GM18868 (cell line): ENCODE measurements at regions not wholly inside any gene's neighbourhood (a gene's known extent, or its start where the extent isn't known, plus 50 kb on each side); places are given as distances from the start of the nearest gene placed in this dataset.

Experiments used
- ATAC-seq: cut with Tn5 transposase; IDR thresholded peaks from one replicate; pipeline ENCODE4 v1.9.1; 2021; ENCODE audit warnings: mild to moderate bottlenecking, moderate library complexity; ENCODE audit not compliant: unreplicated experiment

- ATAC-seq: no peak
Measured at GRCh38 chr7:18354108-18355085, 141.2 kb upstream of the HDAC9 start.

GRCh38 chr7:18356191-18356645 is 139.3 kb upstream of the HDAC9 start:
- ATAC-seq: no peak

DNA sequence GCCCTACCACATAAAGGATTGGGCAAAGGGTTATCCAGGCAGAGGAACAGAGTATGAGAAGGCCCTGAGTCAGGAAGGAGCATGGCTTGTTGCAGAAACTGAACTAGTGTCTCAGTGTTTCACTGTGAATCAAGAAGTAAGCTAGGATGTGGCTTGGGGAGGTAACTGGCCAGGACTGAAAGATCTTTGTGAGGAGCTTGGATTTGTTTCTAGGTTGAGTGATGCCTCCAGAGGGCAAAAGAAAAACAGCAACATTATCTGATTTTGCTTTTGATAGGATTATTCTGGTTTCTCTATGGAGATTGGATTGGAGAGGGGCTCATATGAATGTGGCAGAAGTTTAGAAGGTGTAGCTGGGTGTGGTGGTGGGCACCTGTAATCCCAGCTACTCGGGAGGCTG is 137.9 kb upstream of the HDAC9 start:
- ATAC-seq: peak; percentile 47

DNA sequence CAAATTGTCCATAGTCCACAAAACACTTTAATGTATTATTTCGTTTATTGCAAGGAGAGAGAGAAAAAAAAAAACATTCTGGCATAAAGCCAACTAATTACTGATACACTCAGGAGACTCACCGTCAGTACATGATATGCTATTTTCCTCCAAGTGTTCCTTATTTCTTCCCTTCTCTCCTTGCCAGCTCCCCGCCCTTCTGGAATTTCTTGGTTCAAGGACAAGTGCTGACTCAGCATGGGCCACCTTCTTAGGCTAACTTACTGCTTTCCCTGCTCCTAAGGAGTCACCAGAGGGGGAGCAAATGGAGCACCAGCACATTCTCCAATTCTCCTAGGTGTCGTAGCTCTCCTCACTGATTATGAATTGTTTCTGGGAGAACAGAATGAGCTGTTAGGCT is 133.8 kb upstream of the HDAC9 start:
- no peak for ATAC-seq

DNA sequence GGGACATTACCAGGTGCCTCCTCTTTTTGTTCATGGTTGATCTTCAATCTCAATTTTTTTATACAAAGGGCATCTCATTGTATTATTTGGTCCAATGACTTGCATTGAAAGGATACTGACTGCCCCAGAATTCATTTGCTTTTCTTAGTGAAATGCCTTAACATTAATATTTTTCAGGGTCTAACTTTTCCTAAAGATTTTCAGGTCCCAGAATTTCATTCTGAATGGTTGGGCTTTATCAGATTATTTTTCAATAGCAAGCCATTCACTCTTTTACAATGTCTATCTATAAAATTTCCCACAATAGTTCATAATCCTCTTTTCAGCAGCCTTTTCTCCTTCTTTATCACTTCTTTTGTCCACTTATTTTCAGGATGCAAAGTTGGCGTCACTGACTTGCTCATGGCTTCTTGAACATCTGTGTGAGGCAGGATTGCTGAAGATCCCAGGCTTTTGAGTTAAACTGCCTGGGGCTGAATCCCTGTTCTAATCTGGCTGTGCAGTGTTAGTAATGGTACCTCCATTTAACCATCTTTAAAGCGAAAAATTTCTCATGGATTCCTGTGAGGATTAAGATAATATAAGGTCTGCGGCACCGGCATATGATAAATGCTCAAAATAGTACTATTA is 131.7 kb upstream of the HDAC9 start:
- ATAC-seq: no peak

DNA sequence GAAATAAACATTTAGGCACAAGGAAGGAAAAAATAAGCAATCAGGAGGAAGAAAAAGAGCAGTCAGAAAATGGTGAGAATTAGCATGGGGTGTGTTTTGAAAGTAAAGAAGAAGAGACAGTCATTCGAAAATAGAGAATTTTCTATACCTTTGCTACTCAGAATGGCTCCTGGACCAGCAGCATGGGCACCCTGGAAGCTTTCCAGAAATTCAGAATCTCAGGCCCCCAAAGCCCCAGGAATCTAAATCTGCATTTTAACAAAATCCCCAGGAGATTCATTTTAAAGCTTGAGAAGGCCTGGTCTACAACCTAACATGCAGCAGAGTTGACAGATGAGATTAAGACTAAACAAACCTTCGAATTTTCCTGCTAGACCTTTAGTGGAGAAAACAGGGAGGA is 131.2 kb upstream of the HDAC9 start:
- ATAC-seq: no peak

DNA sequence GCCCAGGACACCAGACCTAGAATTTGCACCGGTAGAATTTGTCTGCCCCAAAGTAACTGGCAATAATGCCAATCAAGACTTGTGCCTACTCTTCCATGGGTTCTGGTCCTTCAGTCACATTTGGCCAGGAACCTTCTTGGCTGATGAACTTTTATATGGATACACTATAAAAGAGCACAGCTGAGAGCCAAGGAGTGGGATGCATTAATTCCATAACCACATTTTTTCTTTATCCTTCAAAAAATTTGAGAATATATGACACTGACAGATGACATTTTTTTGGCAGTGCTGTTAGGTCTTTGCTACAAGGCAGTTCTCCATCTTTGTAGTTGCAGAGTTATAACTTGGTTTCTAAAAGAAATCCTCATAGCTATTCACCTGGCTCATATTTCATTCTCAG is 129.2 kb upstream of the HDAC9 start:
- ATAC-seq: no peak

GRCh38 chr7:18369011-18369410 is 126.5 kb upstream of the HDAC9 start:
- ATAC-seq: no peak

GRCh38 chr7:18370633-18371032 is 124.9 kb upstream of the HDAC9 start:
- ATAC-seq: no peak

- no peak for ATAC-seq
Measured at GRCh38 chr7:18378989-18379605, 116.5 kb upstream of the HDAC9 start.

DNA sequence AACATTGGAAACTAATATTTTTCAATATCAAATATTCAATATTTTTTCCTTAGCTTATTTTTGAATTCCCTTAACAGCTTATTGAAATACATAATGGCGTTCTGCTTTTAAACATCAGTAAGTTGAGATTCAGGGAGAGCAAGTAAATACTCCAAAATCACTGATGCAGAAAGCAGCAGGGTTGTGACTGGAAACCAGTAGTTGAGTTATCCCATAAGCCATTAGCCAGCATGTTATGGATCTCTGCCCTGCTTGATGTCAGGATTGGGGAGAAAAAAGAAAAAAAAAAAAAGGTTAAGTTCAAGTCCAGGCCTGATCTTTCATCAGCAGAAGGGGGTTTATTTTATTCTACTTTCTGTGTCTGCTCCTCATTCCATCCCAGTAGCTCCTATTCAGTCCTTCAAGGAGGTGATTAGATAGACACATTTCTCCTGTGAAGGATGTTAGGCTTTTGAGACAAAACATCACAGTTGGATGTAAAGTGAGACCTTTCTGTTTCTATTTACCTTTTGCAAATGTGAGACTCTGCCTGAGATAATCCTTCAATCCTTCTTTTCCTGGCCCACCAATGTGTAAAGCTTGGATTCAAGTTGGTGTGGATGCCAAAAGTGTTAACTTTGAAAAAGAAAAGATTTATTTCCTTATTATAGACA is 110.9 kb upstream of the HDAC9 start:
- no peak for ATAC-seq

DNA sequence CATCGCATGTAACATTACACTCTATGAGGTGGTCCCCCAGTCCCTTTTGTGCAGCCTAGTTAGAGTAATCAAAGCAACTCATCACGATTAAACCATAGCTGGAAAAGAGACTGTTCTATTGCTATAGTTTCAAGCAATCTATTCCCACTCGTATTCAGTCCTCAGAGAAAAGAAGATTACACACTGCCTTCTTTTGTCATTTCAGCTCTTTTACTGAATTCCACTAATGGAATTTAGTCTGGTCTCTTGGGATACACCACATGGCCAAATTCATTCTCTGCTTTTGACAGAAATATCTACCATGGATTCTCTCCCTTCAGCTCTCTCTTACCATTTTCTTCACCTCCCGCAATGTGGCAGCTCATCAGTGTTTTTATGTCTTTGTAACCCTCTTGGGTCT is 108.9 kb upstream of the HDAC9 start:
- no peak for ATAC-seq

- no peak for ATAC-seq
Measured at GRCh38 chr7:18387191-18387735, 108.3 kb upstream of the HDAC9 start.

GRCh38 chr7:18390535-18390907 is 105.0 kb upstream of the HDAC9 start:
- ATAC-seq: peak; percentile 32

DNA sequence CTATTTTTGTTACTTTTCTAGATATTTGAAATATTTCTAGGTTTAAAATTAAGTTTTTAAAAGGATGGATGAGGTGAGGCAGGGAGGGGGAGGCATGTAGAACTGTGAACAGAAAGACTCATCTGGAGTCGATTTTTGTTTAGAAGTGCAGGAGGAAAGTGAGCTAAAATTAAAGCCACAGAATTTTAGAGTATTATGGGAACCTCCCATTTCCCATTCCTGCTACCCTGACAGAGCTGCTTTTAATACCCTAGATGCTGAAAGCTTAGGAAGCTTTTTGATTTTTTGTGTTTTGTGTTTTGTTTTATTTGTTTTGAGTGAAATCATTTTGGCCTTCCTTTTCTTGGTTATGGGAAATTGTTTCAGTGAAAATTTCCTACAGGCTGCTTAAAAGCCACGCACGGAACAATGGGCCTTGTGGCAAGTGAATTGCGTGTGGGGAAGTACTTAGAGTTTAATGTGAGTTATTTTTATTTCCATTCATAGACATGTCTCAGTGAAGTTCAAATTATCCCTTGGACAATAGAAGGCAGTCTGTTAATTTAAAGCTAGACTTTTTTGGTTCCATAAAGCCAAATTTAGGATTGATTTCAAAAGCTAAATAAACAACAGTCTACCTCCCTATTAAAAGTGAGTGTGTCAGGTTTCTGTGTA is 102.0 kb upstream of the HDAC9 start:
- ATAC-seq: no peak

DNA sequence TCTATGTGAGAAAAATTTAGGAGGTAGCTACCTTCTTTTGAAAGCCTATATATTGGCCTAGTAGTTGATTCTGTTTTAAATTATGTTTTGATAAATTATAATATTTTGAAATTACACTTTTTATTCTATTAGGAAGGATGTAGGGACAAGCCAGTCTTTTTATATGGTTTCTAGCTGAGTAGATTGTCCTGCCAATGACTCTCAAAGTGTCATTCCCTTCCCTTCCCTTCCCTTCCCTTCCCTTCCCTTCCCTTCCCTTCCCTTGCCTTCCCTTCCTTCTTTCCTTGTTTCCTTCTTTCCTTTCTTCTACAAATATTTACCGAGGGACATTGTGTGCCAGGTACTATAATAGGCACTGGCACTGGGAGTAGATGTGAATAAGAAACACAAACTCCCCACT is 99.7 kb upstream of the HDAC9 start:
- no peak for ATAC-seq

DNA sequence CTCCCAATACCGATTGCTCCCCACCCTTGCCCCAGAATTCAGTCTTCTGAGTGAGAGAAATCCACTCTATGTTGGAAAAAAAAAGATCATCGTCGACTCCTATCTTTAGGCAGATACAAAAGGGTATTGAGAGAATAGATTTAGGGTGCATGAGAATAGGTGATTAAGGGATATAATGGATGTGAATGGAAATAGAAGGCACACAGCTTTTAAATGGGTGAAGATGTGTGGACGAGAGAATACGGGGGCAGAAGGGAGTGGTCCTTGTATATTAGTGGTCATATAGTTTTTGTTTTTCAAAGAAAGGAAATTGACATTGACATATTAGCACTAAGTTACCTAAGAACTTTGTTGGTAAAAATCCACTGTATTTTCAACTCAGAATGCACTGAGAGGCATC is 98.6 kb upstream of the HDAC9 start:
- no peak for ATAC-seq

DNA sequence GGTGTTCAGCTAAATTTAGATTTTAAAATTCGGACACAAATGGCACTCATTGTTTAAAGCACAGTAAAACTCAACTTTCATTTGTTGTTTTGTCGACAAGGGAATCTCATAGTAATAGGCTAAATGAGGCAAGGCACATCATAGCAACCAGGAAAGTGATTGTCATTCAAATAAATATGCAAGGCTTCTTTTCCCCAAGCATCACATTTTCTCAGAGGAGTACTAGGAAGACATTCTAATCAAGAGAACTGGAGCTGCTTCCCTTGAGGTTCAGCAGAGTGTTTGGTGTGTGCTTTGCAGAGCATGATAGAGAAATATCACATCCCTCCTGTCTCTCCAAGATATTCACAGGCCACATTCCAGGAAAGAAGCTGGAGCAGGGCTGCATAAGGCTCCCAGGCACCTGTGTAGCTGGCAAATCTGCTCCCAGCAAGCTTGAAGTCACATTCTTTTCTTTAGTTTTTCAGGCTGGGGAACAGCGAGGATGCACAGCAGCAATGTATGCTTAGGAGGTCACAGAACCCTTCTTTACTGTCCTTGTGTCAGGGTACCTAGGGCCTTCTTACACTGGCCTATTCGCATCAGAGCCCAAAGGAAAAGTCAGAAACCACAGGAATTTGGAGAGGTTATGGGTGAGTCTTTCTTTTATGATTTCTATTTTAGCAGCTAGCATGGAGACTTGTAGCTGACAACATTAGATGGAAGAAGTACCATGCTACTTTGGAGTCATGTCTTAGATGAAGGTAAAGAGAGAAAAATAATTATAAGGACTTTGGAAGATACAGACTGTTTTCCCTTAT is 95.9 kb upstream of the HDAC9 start:
- ATAC-seq: no peak

GRCh38 chr7:18400275-18400674 is 95.3 kb upstream of the HDAC9 start:
- ATAC-seq: no peak

DNA sequence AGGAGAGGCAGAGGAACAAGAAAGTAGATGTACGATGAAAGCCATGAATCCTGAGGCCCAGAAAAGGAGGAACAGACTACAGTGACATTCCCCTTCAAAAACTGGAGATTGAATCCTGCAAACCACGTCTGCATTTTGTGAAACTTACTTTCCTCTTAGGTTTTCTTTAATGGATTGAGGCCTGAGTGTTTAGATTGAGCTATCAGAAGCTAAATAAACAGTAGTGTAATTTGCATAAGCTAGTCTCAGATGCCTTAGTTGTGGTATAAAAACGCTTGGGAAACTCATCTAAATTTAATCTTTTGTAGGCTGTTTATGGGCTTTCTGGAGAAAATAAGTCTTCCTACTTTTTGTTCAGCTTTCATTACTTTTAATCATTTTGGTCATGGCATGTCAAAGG is 94.8 kb upstream of the HDAC9 start:
- no peak for ATAC-seq
